PC-3 (cell line): ENCODE measurements at regions not wholly inside any gene's neighbourhood (a gene's known extent, or its start where the extent isn't known, plus 50 kb on each side); places are given as distances from the start of the nearest gene placed in this dataset.
"Not testable (repeated sequence)": the region's sequence is repeated elsewhere in the genome, so short reads cannot be mapped to it uniquely, and the experiment has no call there.

ENCODE experiments used
- ATAC-seq: fragments of 200-7000 bp; cut with Tn5 transposase; 2 replicates; pipeline ENCODE4 v1.9.1; 2020; ENCODE audit warnings: mild to moderate bottlenecking, moderate library complexity
- BruUV-seq: library from RNA; stranded (reverse); fragments of 400-500 nt; replicated peaks from 2 replicates; lab custom pipeline; 2021; lab: Mats Ljungman, UMichigan
- CTCF ChIA-PET: fragments of 300-600 bp; sonication (Branson Sonifier 250); formaldehyde crosslinking; loops from one replicate; lab custom pipeline; 2022; ENCODE audit warnings: antibody characterized with exemption; lab: Charles Lee
- POLR2A ChIA-PET: fragments of 300-600 bp; sonication (Branson Sonifier 250); formaldehyde crosslinking; loops from one replicate; lab custom pipeline; 2022; ENCODE audit warnings: antibody characterized with exemption; ENCODE audit not compliant: unreplicated experiment; lab: Charles Lee
- DNase-seq: peaks from one replicate; pipeline ENCODE4 v3.0.0-alpha.2; 2015
- H2AFZ ChIP-seq: fragments of 300-600 bp; sonication (generic); 2 replicates; pipeline ENCODE4 v1.6.0; 2016; ENCODE audit warnings: antibody characterized with exemption, low read length
- H3F3A ChIP-seq: fragments of 300-600 bp; sonication (generic); one replicate; pipeline ENCODE4 v1.6.0; 2017; ENCODE audit warnings: antibody characterized with exemption, low read length, control low read depth, mild to moderate bottlenecking; ENCODE audit not compliant: unreplicated experiment
- H3K27ac ChIP-seq: fragments of 300-600 bp; sonication (generic); 2 replicates; pipeline ENCODE4 v1.5.1; 2016; ENCODE audit warnings: mild to moderate bottlenecking, low read length
- H3K27me3 ChIP-seq: fragments of 300-600 bp; sonication (generic); 2 replicates; pipeline ENCODE4 v1.6.1; 2016; ENCODE audit warnings: low read length, mixed read lengths
- H3K36me3 ChIP-seq: fragments of 300-600 bp; sonication (generic); 2 replicates; pipeline ENCODE4 v1.6.1; 2016; ENCODE audit warnings: low read depth, mixed run types, low read length, mixed read lengths
- H3K4me1 ChIP-seq: fragments of 300-600 bp; sonication (generic); 2 replicates; pipeline ENCODE4 v1.5.1; 2016; ENCODE audit warnings: low read length; ENCODE audit not compliant: insufficient read depth
- H3K4me2 ChIP-seq: fragments of 300-600 bp; sonication (generic); 2 replicates; pipeline ENCODE4 v1.6.0; 2016; ENCODE audit warnings: low read length
- H3K4me3 ChIP-seq: fragments of 300-600 bp; sonication (generic); 2 replicates; pipeline ENCODE4 v1.5.1; 2016; ENCODE audit warnings: mild to moderate bottlenecking, low read length, mixed read lengths
- H3K79me2 ChIP-seq: fragments of 300-600 bp; sonication (generic); 2 replicates; pipeline ENCODE4 v1.6.1; 2017; ENCODE audit warnings: low read length, mixed read lengths
- H3K9ac ChIP-seq: fragments of 300-600 bp; sonication (generic); 2 replicates; pipeline ENCODE4 v1.6.0; 2016; ENCODE audit warnings: mild to moderate bottlenecking, low read length
- H3K9me2 ChIP-seq: fragments of 300-600 bp; sonication (generic); replicated peaks from 2 replicates; pipeline ENCODE4 v1.6.1; 2016; ENCODE audit warnings: mixed run types, low read length, mixed read lengths
- H3K9me3 ChIP-seq: fragments of 300-600 bp; sonication (generic); 2 replicates; pipeline ENCODE4 v1.6.1; 2016; ENCODE audit warnings: low read length, mixed read lengths
- H4K20me1 ChIP-seq: fragments of 300-600 bp; sonication (generic); 2 replicates; pipeline ENCODE4 v1.6.1; 2016; ENCODE audit warnings: low read length, mixed read lengths
- CTCF ChIP-seq: fragments of 300-600 bp; sonication (generic); conservative IDR thresholded peaks from 2 replicates; pipeline ENCODE4 v1.5.1; 2017; ENCODE audit warnings: antibody characterized with exemption, low read depth, mild to moderate bottlenecking, low read length
- EZH2 ChIP-seq: fragments of 300-600 bp; sonication (generic); IDR thresholded peaks from one replicate; pipeline ENCODE4 v1.6.1; 2017; ENCODE audit warnings: antibody characterized with exemption, mild to moderate bottlenecking, low read length; ENCODE audit not compliant: unreplicated experiment
- EZH2phosphoT487 ChIP-seq: fragments of 300-600 bp; sonication (generic); IDR thresholded peaks from 2 replicates; pipeline ENCODE4 v1.6.1; 2018; ENCODE audit warnings: mild to moderate bottlenecking, antibody characterized with exemption, low read length, borderline replicate concordance
- intact Hi-C: fragments of 100-400 bp; cut with micrococcal nuclease; formaldehyde crosslinking; loops from 2 replicates; pipeline ENCODE4 v1.9.0; 2023

- H3K4me2 ChIP-seq: peak overlapping the region; percentile 83
Observed at GRCh38 chr13:23966221-23966690, 69.0 kb upstream of the C1QTNF9B start.

GRCh38 chr13:23966691-23967615 lies 69.7 kb upstream of the C1QTNF9B start:
- Histone ChIP-seq H2AFZ (peak overlapping the region; percentile 81), H4K20me1 (no peaks in the 10 kb centered on the region), H3K4me3 (peak overlapping the region; percentile 65), H3K27ac (peak overlapping the region; percentile 33), H3K4me1 (peaks cover 16% of the 10 kb centered on the region; the same call in 1 of the 2 replicates), H3K79me2 (no peaks in the 10 kb centered on the region), H3K9me3 (no peaks in the 10 kb centered on the region), H3K9me2 (no peaks in the 10 kb centered on the region), H3K4me2 (peak overlapping the region; percentile 83), H3K36me3 (no peaks in the 10 kb centered on the region), H3F3A (no peaks in the 10 kb centered on the region), H3K27me3 (no peaks in the 10 kb centered on the region), H3K9ac (peak overlapping the region; percentile 13; the same call in 1 of the 2 replicates)
- BruUV-seq: no TSS peak
- intact Hi-C loops: loop anchor here (1.0 kb wide), 1 partner anchor 12 kb away; no protein-coding TSS in a partner anchor
- DNase-seq (peak; percentile 37), ATAC-seq (peak; percentile 60)
- TF ChIP-seq CTCF (0 out of 2 replicates have a peak, but pooled peaks have one; percentile 21), EZH2 (no peak), EZH2phosphoT487 (no peak)
- ChIA-PET POLR2A (no interaction called here), CTCF (no interaction called here)

More at GRCh38 chr13:23966221-23966690, 69.0 kb upstream of the C1QTNF9B start:
- H3K79me2 ChIP-seq: no peaks in the 10 kb centered on the region
- DNase-seq (no peak), ATAC-seq (no peak)
- no peaks in the 10 kb centered on the region for H3K36me3 ChIP-seq
- no peak overlapping the region for H3K9ac ChIP-seq
- no peaks in the 10 kb centered on the region for H3K9me3 ChIP-seq
- no peaks in the 10 kb centered on the region for H4K20me1 ChIP-seq
- ChIA-PET CTCF (no interaction called here), POLR2A (no interaction called here)
- no peaks in the 10 kb centered on the region for H3K9me2 ChIP-seq
- BruUV-seq: no TSS peak
- no peaks in the 10 kb centered on the region for H3F3A ChIP-seq
- H3K27ac ChIP-seq: no peak overlapping the region
- peak overlapping the region; percentile 65 for H3K4me3 ChIP-seq
- intact Hi-C loops: loop anchor here (1.0 kb wide), 1 partner anchor 13 kb away; no protein-coding TSS in a partner anchor
- TF ChIP-seq CTCF: no peak
- TF ChIP-seq EZH2: no peak
- no peak for TF ChIP-seq EZH2phosphoT487
- peaks cover 16% of the 10 kb centered on the region; the same call in 1 of the 2 replicates for H3K4me1 ChIP-seq
- H3K27me3 ChIP-seq: no peaks in the 10 kb centered on the region
- peak overlapping the region; percentile 81 for H2AFZ ChIP-seq

GRCh38 chr13:23967792-23968191 lies 70.5 kb upstream of the C1QTNF9B start:
- DNase-seq, H3K36me3 ChIP-seq, H3K9ac ChIP-seq, H2AFZ ChIP-seq, H3K79me2 ChIP-seq, H3K4me2 ChIP-seq, intact Hi-C loops, CTCF ChIA-PET, H3K27ac ChIP-seq, H3K9me2 ChIP-seq, ATAC-seq, POLR2A ChIA-PET, H3K9me3 ChIP-seq, H3F3A ChIP-seq, H3K4me3 ChIP-seq, BruUV-seq, H3K27me3 ChIP-seq, H4K20me1 ChIP-seq: not testable (repeated sequence)
- peaks cover 16% of the 10 kb centered on the region; the same call in 1 of the 2 replicates for H3K4me1 ChIP-seq
